DND-41 (cell line): ENCODE measurements at regions not wholly inside any gene's neighbourhood (a gene's known extent, or its start where the extent isn't known, plus 50 kb on each side); places are given as distances from the start of the nearest gene placed in this dataset.

Experiments used
- ATAC-seq: fragments of 200-7000 bp; cut with Tn5 transposase; 3 replicates; pipeline ENCODE4 v1.9.1; 2021; ENCODE audit warnings: low read depth; ENCODE audit not compliant: insufficient read depth
- DNase-seq: peaks from one replicate; pipeline ENCODE4 v3.0.0-alpha.2; 2020
- H2AFZ ChIP-seq: 2 replicates; pipeline ENCODE4 v1.6.0; 2012; ENCODE audit warnings: low read depth, low read length
- H3K27ac ChIP-seq: 2 replicates; pipeline ENCODE4 v1.5.1; 2012; ENCODE audit warnings: low read length, inconsistent platforms
- H3K27me3 ChIP-seq: fragments of 200-600 bp; sonication (generic); 2 replicates; pipeline ENCODE4 v1.6.0; 2012; ENCODE audit warnings: low read length, mild to moderate bottlenecking, inconsistent platforms; ENCODE audit not compliant: insufficient read depth, poor library complexity
- H3K36me3 ChIP-seq: 2 replicates; pipeline ENCODE4 v1.5.1; 2012; ENCODE audit warnings: low read length, inconsistent platforms; ENCODE audit not compliant: insufficient read depth
- H3K4me1 ChIP-seq: 2 replicates; pipeline ENCODE4 v1.5.1; 2012; ENCODE audit warnings: mild to moderate bottlenecking, low read length; ENCODE audit not compliant: insufficient read depth
- H3K4me2 ChIP-seq: 2 replicates; pipeline ENCODE4 v1.6.0; 2012; ENCODE audit warnings: mild to moderate bottlenecking, moderate library complexity, low read length, inconsistent platforms; ENCODE audit not compliant: insufficient read depth
- H3K4me3 ChIP-seq, 2 experiments: fragments of 200-600 bp in 1 of 2; shearing (Covaris generic) in 1 of 2; 2 replicates each; pipeline ENCODE4 v1.5.1; 2012 to 2016; ENCODE audit warnings: inconsistent platforms in 2 of 2, low read length in 2 of 2, mild to moderate bottlenecking in 2 of 2, low read depth in 1 of 2, moderate library complexity in 1 of 2
- H3K79me2 ChIP-seq: 2 replicates; pipeline ENCODE4 v1.6.0; 2012; ENCODE audit warnings: low read length, inconsistent platforms; ENCODE audit not compliant: insufficient read depth
- H3K9ac ChIP-seq: 2 replicates; pipeline ENCODE4 v1.6.0; 2012; ENCODE audit warnings: low read depth, mild to moderate bottlenecking, inconsistent platforms, low read length, moderate library complexity
- H3K9me3 ChIP-seq: 2 replicates; pipeline ENCODE4 v1.5.1; 2012; ENCODE audit warnings: low read length, moderate library complexity, mild to moderate bottlenecking, inconsistent platforms; ENCODE audit not compliant: insufficient read depth, severe bottlenecking
- H4K20me1 ChIP-seq: 2 replicates; pipeline ENCODE4 v1.6.0; 2012; ENCODE audit warnings: low read length; ENCODE audit not compliant: insufficient read depth
- EZH2 ChIP-seq: IDR thresholded peaks from 3 replicates; pipeline ENCODE4 v1.6.1; 2012; ENCODE audit warnings: borderline replicate concordance, low read depth, mild to moderate bottlenecking, moderate library complexity, low read length, inconsistent platforms; ENCODE audit not compliant: severe bottlenecking
- TF ChIP-seq, protein P1 (sequence below): IDR thresholded peaks from 2 replicates; pipeline ENCODE4 v1.5.1; 2012; ENCODE audit warnings: borderline replicate concordance, low read length, moderate library complexity, mild to moderate bottlenecking; ENCODE audit not compliant: poor library complexity, severe bottlenecking; ENCODE audit errors: extremely low read depth

- H3K36me3 ChIP-seq, result no peaks in the 10 kb centered on the region
- H3K9me3 ChIP-seq, result no peaks in the 10 kb centered on the region
- no peaks in the 10 kb centered on the region for H3K79me2 ChIP-seq
- H3K27me3 ChIP-seq, result peaks cover 16% of the 10 kb centered on the region
- DNase-seq (no peak), ATAC-seq (no peak)
- no peak overlapping the region for H3K4me3 ChIP-seq
- no peak overlapping the region for H2AFZ ChIP-seq
- no peaks in the 10 kb centered on the region; the same call in 1 of the 2 replicates for H4K20me1 ChIP-seq
- no peak overlapping the region for H3K27ac ChIP-seq
- H3K4me1 ChIP-seq, result no peaks in the 10 kb centered on the region
- no peak overlapping the region for H3K9ac ChIP-seq
- no peak for TF ChIP-seq EZH2
- TF ChIP-seq, protein P1, sequence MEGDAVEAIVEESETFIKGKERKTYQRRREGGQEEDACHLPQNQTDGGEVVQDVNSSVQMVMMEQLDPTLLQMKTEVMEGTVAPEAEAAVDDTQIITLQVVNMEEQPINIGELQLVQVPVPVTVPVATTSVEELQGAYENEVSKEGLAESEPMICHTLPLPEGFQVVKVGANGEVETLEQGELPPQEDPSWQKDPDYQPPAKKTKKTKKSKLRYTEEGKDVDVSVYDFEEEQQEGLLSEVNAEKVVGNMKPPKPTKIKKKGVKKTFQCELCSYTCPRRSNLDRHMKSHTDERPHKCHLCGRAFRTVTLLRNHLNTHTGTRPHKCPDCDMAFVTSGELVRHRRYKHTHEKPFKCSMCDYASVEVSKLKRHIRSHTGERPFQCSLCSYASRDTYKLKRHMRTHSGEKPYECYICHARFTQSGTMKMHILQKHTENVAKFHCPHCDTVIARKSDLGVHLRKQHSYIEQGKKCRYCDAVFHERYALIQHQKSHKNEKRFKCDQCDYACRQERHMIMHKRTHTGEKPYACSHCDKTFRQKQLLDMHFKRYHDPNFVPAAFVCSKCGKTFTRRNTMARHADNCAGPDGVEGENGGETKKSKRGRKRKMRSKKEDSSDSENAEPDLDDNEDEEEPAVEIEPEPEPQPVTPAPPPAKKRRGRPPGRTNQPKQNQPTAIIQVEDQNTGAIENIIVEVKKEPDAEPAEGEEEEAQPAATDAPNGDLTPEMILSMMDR, result no peak
- no peak overlapping the region for H3K4me2 ChIP-seq
Measured at GRCh38 chr1:38194472-38194871, 147.9 kb upstream of the POU3F1 start.

DNA sequence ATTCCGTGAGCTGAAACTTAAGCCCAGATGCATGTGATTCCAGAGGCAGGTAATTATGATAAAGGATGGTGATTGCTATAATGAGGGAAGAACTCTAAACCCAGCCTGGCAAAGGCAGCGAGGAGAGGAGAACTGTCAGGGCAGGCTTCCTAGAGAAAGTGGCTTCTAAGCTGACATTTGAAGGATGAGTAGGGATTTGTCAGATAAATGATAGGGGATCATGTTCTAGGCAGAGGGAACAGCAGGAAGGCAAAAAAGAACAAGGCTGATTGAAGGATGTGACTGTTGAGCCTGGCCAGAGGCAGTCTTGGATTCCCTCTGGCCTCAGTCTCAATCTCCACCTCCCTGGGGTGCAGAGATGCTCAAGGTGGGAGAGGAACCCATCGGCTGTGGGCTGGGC is 146.4 kb upstream of the POU3F1 start:
- TF ChIP-seq, protein P1, result no peak
- no peak for TF ChIP-seq EZH2
- no peak overlapping the region for H3K4me2 ChIP-seq
- no peaks in the 10 kb centered on the region for H3K4me1 ChIP-seq
- DNase-seq (no peak), ATAC-seq (no peak)
- H3K79me2 ChIP-seq, result no peaks in the 10 kb centered on the region
- H4K20me1 ChIP-seq, result no peaks in the 10 kb centered on the region; the same call in 1 of the 2 replicates
- H3K27ac ChIP-seq, result no peak overlapping the region
- H2AFZ ChIP-seq, result no peak overlapping the region
- no peak overlapping the region for H3K9ac ChIP-seq
- no peaks in the 10 kb centered on the region for H3K9me3 ChIP-seq
- no peak overlapping the region for H3K4me3 ChIP-seq
- H3K27me3 ChIP-seq, result peaks cover 16% of the 10 kb centered on the region
- no peaks in the 10 kb centered on the region for H3K36me3 ChIP-seq

- ATAC-seq, result no peak
- Histone ChIP-seq H3K27ac (no peak overlapping the region), H3K27me3 (peaks cover 17% of the 10 kb centered on the region), H3K4me2 (no peak overlapping the region), H4K20me1 (no peaks in the 10 kb centered on the region; the same call in 1 of the 2 replicates), H3K79me2 (no peaks in the 10 kb centered on the region), H3K9ac (no peak overlapping the region), H3K4me1 (no peaks in the 10 kb centered on the region), H2AFZ (no peak overlapping the region), H3K36me3 (no peaks in the 10 kb centered on the region), H3K9me3 (no peaks in the 10 kb centered on the region), H3K4me3 (no peak overlapping the region)
- TF ChIP-seq, protein P1, result no peak
- no peak for TF ChIP-seq EZH2
- DNase-seq, result no peak
Measured at GRCh38 chr1:38191461-38191860, 144.9 kb upstream of the POU3F1 start.

DNA sequence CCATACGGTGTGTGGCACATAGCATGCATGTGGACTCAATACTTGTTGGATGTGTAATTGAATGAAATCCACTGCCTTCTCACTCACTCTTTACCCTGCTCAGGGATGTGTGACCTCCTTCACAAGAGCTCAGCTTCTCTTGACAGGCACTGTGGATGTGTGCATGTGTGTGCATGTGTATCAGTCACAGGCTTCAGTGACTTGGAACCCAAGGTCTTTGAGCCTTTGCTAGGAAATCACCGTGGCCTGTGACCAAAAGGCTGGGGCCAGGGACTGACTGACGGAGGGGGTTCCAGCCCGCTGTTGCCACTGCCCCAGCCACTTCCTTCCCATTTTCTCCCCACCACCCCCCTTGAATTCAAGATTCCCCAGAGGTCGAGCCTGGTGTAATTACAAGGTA is 144.4 kb upstream of the POU3F1 start:
- H2AFZ ChIP-seq, result no peak overlapping the region
- H3K4me2 ChIP-seq, result no peak overlapping the region
- H3K36me3 ChIP-seq, result no peaks in the 10 kb centered on the region
- H3K27me3 ChIP-seq, result peaks cover 20% of the 10 kb centered on the region
- H3K9me3 ChIP-seq, result no peaks in the 10 kb centered on the region
- no peak overlapping the region for H3K27ac ChIP-seq
- TF ChIP-seq EZH2, result no peak
- TF ChIP-seq, protein P1, result no peak
- no peak overlapping the region for H3K9ac ChIP-seq
- H4K20me1 ChIP-seq, result no peaks in the 10 kb centered on the region; the same call in 1 of the 2 replicates
- DNase-seq (no peak), ATAC-seq (no peak)
- no peak overlapping the region for H3K4me3 ChIP-seq
- H3K4me1 ChIP-seq, result no peaks in the 10 kb centered on the region
- no peaks in the 10 kb centered on the region for H3K79me2 ChIP-seq
